GM13976 (cell line): ENCODE measurements at regions not wholly inside any gene's neighbourhood (a gene's known extent, or its start where the extent isn't known, plus 50 kb on each side); places are given as distances from the start of the nearest gene placed in this dataset.

Experiments used
- DNase-seq: peaks from one replicate; pipeline ENCODE4 v3.0.0; 2012; ENCODE audit warnings: low spot score
- in situ Hi-C: fragments of 300-500 bp; cut with MboI; formaldehyde crosslinking; loops from one replicate; pipeline ENCODE4 v1.12.0; 2022; ENCODE audit warnings: low sequenced_read_pairs, mixed read lengths, inconsistent platforms; ENCODE audit not compliant: unreplicated experiment
- TF ChIP-seq, protein P1 (sequence below): IDR thresholded peaks from 2 replicates; pipeline ENCODE4 v1.5.1; 2012; ENCODE audit warnings: borderline replicate concordance, mild to moderate bottlenecking; ENCODE audit not compliant: insufficient read depth; ENCODE audit errors: extremely low read depth, missing control alignments, control extremely low read depth

DNA sequence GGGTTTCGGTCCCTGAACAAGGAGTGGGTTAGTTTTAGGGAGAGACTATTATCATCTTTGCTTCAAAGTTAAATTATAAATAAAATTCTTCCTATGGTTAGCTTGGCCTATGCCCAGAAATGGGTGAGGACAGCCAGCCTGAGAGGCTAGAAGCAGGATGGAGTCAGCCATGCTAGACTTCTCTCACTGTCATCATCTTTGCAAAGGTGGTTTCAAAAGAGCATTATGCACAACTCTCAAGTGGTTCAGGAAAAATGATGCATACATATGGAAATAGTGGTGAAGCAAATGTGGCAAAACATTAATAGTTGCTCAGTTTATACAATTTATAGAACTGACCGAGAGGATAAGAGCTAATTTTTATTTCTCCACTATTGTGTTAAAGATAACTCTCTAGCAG lies 124.3 kb upstream of the FOXN2 start:
- in situ Hi-C loops, result no loop called here
- DNase-seq, result no peak
- TF ChIP-seq, protein P1, sequence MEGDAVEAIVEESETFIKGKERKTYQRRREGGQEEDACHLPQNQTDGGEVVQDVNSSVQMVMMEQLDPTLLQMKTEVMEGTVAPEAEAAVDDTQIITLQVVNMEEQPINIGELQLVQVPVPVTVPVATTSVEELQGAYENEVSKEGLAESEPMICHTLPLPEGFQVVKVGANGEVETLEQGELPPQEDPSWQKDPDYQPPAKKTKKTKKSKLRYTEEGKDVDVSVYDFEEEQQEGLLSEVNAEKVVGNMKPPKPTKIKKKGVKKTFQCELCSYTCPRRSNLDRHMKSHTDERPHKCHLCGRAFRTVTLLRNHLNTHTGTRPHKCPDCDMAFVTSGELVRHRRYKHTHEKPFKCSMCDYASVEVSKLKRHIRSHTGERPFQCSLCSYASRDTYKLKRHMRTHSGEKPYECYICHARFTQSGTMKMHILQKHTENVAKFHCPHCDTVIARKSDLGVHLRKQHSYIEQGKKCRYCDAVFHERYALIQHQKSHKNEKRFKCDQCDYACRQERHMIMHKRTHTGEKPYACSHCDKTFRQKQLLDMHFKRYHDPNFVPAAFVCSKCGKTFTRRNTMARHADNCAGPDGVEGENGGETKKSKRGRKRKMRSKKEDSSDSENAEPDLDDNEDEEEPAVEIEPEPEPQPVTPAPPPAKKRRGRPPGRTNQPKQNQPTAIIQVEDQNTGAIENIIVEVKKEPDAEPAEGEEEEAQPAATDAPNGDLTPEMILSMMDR, result no peak

- in situ Hi-C loops, result no loop called here
- TF ChIP-seq, protein P1, result no peak
- no peak for DNase-seq
Observed at GRCh38 chr2:48194641-48195040, 119.8 kb upstream of the FOXN2 start.

DNA sequence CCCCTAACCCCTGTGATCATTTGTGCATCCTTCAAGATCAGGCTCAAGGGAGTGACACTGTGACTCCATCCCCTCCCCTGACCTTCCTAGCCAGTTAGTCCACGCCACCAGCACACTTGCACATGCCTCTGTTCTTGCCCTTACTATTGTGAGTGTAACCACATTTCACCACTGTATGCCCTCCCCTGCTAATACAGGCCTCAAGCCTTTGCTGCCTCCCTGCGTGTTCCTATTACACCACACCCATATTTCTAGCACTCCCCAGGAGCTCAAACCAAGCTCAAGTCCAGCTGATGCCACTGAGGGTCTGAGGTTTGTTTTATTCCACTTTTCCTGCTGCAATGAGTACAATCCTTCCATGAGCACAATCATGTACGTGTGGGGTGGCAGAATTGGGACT lies 119.3 kb upstream of the FOXN2 start:
- TF ChIP-seq, protein P1, result no peak
- in situ Hi-C loops, result no loop called here
- no peak for DNase-seq

DNA sequence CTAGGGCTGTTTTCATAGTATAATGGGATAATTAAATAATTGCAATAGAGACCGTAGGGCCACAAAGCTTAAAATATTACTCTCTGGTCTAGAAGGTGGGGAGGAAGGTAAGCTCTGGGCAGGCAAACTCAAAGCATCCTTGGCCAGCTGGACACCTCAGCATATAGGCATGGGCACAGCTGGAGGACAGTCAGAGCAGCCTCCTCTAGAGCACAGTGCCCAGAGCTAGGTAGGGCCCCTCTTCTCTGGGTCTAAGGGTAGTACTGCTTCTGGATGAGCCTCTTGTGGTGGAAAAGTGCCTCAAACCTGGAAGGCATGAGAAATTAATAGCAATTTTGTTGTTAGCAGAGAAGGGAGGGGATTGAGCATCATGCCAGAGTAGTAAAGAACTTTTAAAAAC lies 116.9 kb upstream of the FOXN2 start:
- TF ChIP-seq, protein P1, result no peak
- no peak for DNase-seq
- in situ Hi-C loops, result no loop called here

GRCh38 chr2:48198371-48198770 lies 116.1 kb upstream of the FOXN2 start:
- in situ Hi-C loops, result no loop called here
- TF ChIP-seq, protein P1, result no peak
- no peak for DNase-seq

DNA sequence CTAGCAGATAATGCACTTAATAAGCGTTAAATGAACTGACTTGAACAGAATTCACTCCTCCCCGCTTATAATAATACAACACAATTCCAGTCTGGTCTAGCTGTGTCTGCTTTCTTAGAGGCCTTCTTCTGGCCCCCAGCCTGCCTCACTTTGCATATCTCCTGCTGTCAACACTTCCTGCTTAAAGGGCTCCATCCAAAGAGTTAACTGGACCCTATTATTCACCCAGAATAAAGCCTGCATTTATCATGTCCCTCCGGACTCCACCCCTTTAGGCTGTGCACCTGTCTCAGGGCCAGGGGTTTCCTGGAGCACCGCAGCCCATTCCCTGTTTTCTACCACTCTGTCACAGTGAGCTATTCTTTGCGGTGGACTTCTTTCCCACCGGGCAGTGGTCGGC lies 115.4 kb upstream of the FOXN2 start:
- TF ChIP-seq, protein P1, result no peak
- no peak for DNase-seq
- in situ Hi-C loops, result no loop called here
